ENCODE measurements at regions not wholly inside any gene's neighbourhood (a gene's known extent, or its start where the extent isn't known, plus 50 kb on each side); places are given as distances from the start of the nearest gene placed in this dataset.

GRCh38 chr2:52844701-52845423 is 922.7 kb upstream of the CHAC2 start:
- H3K9me3 ChIP-seq (ENCODE audit: control insufficient read depth, insufficient read depth, low read depth, low read length), result no peaks in the 10 kb centered on the region
- H3K27ac ChIP-seq (ENCODE audit: extremely low read depth, low read depth, low read length), result no peak overlapping the region
- no peak overlapping the region for H3K4me3 ChIP-seq (ENCODE audit: low read depth, low read length)
- TF ChIP-seq ZNF514 (tag by site-specific recombination; IDR thresholded peaks at IDR 0.05) (no peak), ZNF571 (tag by site-specific recombination; IDR thresholded peaks at IDR 0.05) (no peak), ZIC2 (tag by site-specific recombination; IDR thresholded peaks at IDR 0.05) (no peak), ZEB2 (tag by site-specific recombination; IDR thresholded peaks at IDR 0.05) (no peak)
- ChIA-PET POLR2A (no interaction called here), CTCF (interaction anchor here (0.7 kb wide), 1 partner anchor 29 kb away, joined by 4 read pairs; no protein-coding TSS in a partner anchor)
- H3K36me3 ChIP-seq (ENCODE audit: control insufficient read depth in 2 of 2, insufficient read depth in 1 of 2, low read length in 2 of 2), result no peaks in the 10 kb centered on the region
- H3K4me1 ChIP-seq (ENCODE audit: control insufficient read depth, insufficient read depth, low read length), result no peaks in the 10 kb centered on the region

- TF ChIP-seq SALL2 (tag by site-specific recombination; IDR thresholded peaks at IDR 0.05; ENCODE audit: borderline replicate concordance), result no peak
- no peak for TF ChIP-seq ZBTB20 (tag by site-specific recombination; IDR thresholded peaks at IDR 0.05)
- no peak for TF ChIP-seq ZNF274 (IDR thresholded peaks at IDR 0.05; ENCODE audit: low read length)
- no peak for TF ChIP-seq ZNF274 (tag by site-specific recombination; IDR thresholded peaks at IDR 0.05; ENCODE audit: borderline replicate concordance)
- no peak for TF ChIP-seq ZNF792 (tag by site-specific recombination; IDR thresholded peaks at IDR 0.05)
- no peak for TF ChIP-seq ZNF2 (tag by site-specific recombination; IDR thresholded peaks at IDR 0.05)
- no peak for TF ChIP-seq ZNF324 (tag by site-specific recombination; IDR thresholded peaks at IDR 0.05)
- TF ChIP-seq ZNF23 (tag by site-specific recombination; IDR thresholded peaks at IDR 0.05; ENCODE audit: borderline replicate concordance), result no peak
- no peak for TF ChIP-seq ZNF658 (tag by site-specific recombination; IDR thresholded peaks at IDR 0.05)
- TF ChIP-seq SP3 (tag by site-specific recombination; IDR thresholded peaks at IDR 0.05), result no peak
- TF ChIP-seq ZNF280D (tag by site-specific recombination; IDR thresholded peaks at IDR 0.05), result no peak
- no peak for TF ChIP-seq ZNF623 (tag by site-specific recombination; IDR thresholded peaks at IDR 0.05)
- no peak for TF ChIP-seq KLF16 (tag by site-specific recombination; IDR thresholded peaks at IDR 0.05)
- no peak for TF ChIP-seq ZNF571 (tag by site-specific recombination; IDR thresholded peaks at IDR 0.05)
- TF ChIP-seq ZIC2 (tag by site-specific recombination; IDR thresholded peaks at IDR 0.05), result no peak
- no peak for TF ChIP-seq ZNF670 (tag by site-specific recombination; IDR thresholded peaks at IDR 0.05; ENCODE audit: low read depth)
- no peak for TF ChIP-seq ZNF138 (tag by site-specific recombination; IDR thresholded peaks at IDR 0.05; ENCODE audit: borderline replicate concordance)
- no peak for TF ChIP-seq ZNF654 (tag by site-specific recombination; IDR thresholded peaks at IDR 0.05; ENCODE audit: low read depth)
- TF ChIP-seq GLIS2 (tag by site-specific recombination; IDR thresholded peaks at IDR 0.05), result no peak
- H3K27ac ChIP-seq (ENCODE audit: extremely low read depth, low read depth, low read length), result no peak overlapping the region
- H3K36me3 ChIP-seq (ENCODE audit: control insufficient read depth in 2 of 2, insufficient read depth in 1 of 2, low read length in 2 of 2), result no peaks in the 10 kb centered on the region
- ChIA-PET POLR2A (no interaction called here), CTCF (no interaction called here)
- no peaks in the 10 kb centered on the region for H3K9me3 ChIP-seq (ENCODE audit: control insufficient read depth, insufficient read depth, low read depth, low read length)
- H3K4me3 ChIP-seq (ENCODE audit: low read depth, low read length), result no peak overlapping the region
- H3K4me1 ChIP-seq (ENCODE audit: control insufficient read depth, insufficient read depth, low read length), result no peaks in the 10 kb centered on the region
Observed at GRCh38 chr2:52835909-52836308, 931.7 kb upstream of the CHAC2 start.

GRCh38 chr2:52831216-52831615 is 936.4 kb upstream of the CHAC2 start:
- Histone ChIP-seq H3K36me3 (ENCODE audit: control insufficient read depth in 2 of 2, insufficient read depth in 1 of 2, low read length in 2 of 2) (no peaks in the 10 kb centered on the region), H3K4me1 (ENCODE audit: control insufficient read depth, insufficient read depth, low read length) (no peaks in the 10 kb centered on the region), H3K4me3 (ENCODE audit: low read depth, low read length) (no peak overlapping the region), H3K27ac (ENCODE audit: extremely low read depth, low read depth, low read length) (no peak overlapping the region), H3K9me3 (ENCODE audit: control insufficient read depth, insufficient read depth, low read depth, low read length) (no peaks in the 10 kb centered on the region)
- ChIA-PET POLR2A (no interaction called here), CTCF (no interaction called here)
- TF ChIP-seq ZNF214 (tag by site-specific recombination; IDR thresholded peaks at IDR 0.05; ENCODE audit: borderline replicate concordance) (no peak), ZNF580 (tag by site-specific recombination; IDR thresholded peaks at IDR 0.05) (no peak), ZNF670 (tag by site-specific recombination; IDR thresholded peaks at IDR 0.05; ENCODE audit: low read depth) (no peak), TCF7L2 (IDR thresholded peaks at IDR 0.05; ENCODE audit: borderline replicate concordance, low read depth, low read length) (no peak), BCL6B (tag by site-specific recombination; IDR thresholded peaks at IDR 0.05) (no peak), ZNF121 (tag by site-specific recombination; IDR thresholded peaks at IDR 0.05) (no peak), ZNF473 (tag by site-specific recombination; IDR thresholded peaks at IDR 0.05) (no peak), SP2 (tag by site-specific recombination; IDR thresholded peaks at IDR 0.05) (no peak), BCL11B (tag by site-specific recombination; IDR thresholded peaks at IDR 0.05; ENCODE audit: low read depth) (no peak), ZNF10 (tag by site-specific recombination; IDR thresholded peaks at IDR 0.05) (no peak)
